ENCODE measurements at regions not wholly inside any gene's neighbourhood (a gene's known extent, or its start where the extent isn't known, plus 50 kb on each side); places are given as distances from the start of the nearest gene placed in this dataset.

- H3K9ac ChIP-seq (ENCODE audit: low read length) = no peak overlapping the region
- no peaks in the 10 kb centered on the region for H3K4me1 ChIP-seq (ENCODE audit: control insufficient read depth, insufficient read depth, low read depth, low read length)
- no peak overlapping the region for H2BK5ac ChIP-seq (ENCODE audit: low read depth, low read length, poor library complexity, severe bottlenecking)
- no peak overlapping the region for H3K23ac ChIP-seq (ENCODE audit: low read length in 2 of 2)
- no peak overlapping the region for H2BK120ac ChIP-seq (ENCODE audit: low read depth, low read length)
- no peak overlapping the region for H4K8ac ChIP-seq (ENCODE audit: low read length)
- DNase-seq = peak; percentile 60
- peaks cover 0 to 7% of the 10 kb centered on the region in 2 experiments for H3K27me3 ChIP-seq (ENCODE audit: control insufficient read depth in 1 of 2, insufficient read depth in 1 of 2, low read length in 2 of 2)
- H3K18ac ChIP-seq (ENCODE audit: low read depth in 1 of 2, low read length in 2 of 2) = no peak overlapping the region
- H3K36me3 ChIP-seq (ENCODE audit: control insufficient read depth in 1 of 2, insufficient read depth in 2 of 2, low read depth in 1 of 2, low read length in 2 of 2) = no peaks in the 10 kb centered on the region
- H3K9me3 ChIP-seq (ENCODE audit: control insufficient read depth, low read length) = no peaks in the 10 kb centered on the region
- no peak overlapping the region for H4K91ac ChIP-seq (ENCODE audit: low read length)
- no peak overlapping the region for H2BK12ac ChIP-seq (ENCODE audit: low read length in 2 of 2)
- H3K4me3 ChIP-seq (ENCODE audit: insufficient read depth in 1 of 2, low read depth in 1 of 2, low read length in 2 of 2) = no peak overlapping the region
- no peak overlapping the region for H3K4ac ChIP-seq (ENCODE audit: low read depth in 1 of 2, low read length in 2 of 2)
- H3K14ac ChIP-seq (ENCODE audit: low read length in 2 of 2) = no peak overlapping the region
- H3K79me1 ChIP-seq (replicated peaks; ENCODE audit: low read length, poor library complexity, severe bottlenecking) = no peaks in the 10 kb centered on the region
- no peak overlapping the region for H3K4me2 ChIP-seq (ENCODE audit: low read length, poor library complexity, severe bottlenecking)
- H2BK15ac ChIP-seq (ENCODE audit: low read depth, poor library complexity, severe bottlenecking) = no peak overlapping the region
- no peak overlapping the region for H2AK5ac ChIP-seq (ENCODE audit: low read length, severe bottlenecking)
- H3K27ac ChIP-seq (ENCODE audit: low read length, poor library complexity, severe bottlenecking) = peak overlapping the region; percentile 59
- 50% methylated on average over 1 of the region's 1 CpG for WGBS
- no peak overlapping the region for H2AFZ ChIP-seq (ENCODE audit: low read depth, low read length)
Observed at GRCh38 chrX:113305496-113305895, 464.9 kb upstream of the AMOT start.

DNA sequence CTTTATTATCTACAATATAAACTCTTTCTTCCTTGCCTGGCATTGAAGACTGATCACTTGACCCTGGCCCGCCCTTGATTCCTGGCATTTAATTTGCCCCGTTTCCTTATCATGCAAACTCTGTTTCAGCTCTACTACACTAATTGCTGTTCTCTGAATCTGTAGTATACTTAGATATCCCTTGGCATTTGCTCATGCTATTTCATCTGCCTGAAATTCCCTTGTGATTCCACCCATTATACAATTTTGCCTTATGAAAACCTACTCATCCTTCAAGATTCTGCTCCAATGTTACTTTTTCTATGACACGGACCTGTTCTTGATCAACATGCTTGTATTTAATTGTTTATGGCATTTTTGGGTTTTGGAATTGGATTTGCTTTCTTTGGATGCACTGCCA is 459.9 kb upstream of the AMOT start:
- H3K4ac ChIP-seq (ENCODE audit: low read depth in 1 of 2, low read length in 2 of 2) = no peak overlapping the region
- no peak overlapping the region for H3K27ac ChIP-seq (ENCODE audit: low read length, poor library complexity, severe bottlenecking)
- H3K79me1 ChIP-seq (replicated peaks; ENCODE audit: low read length, poor library complexity, severe bottlenecking) = no peaks in the 10 kb centered on the region
- H2BK5ac ChIP-seq (ENCODE audit: low read depth, low read length, poor library complexity, severe bottlenecking) = no peak overlapping the region
- no peak overlapping the region for H4K8ac ChIP-seq (ENCODE audit: low read length)
- no peak overlapping the region for H3K4me3 ChIP-seq (ENCODE audit: insufficient read depth in 1 of 2, low read depth in 1 of 2, low read length in 2 of 2)
- H2BK12ac ChIP-seq (ENCODE audit: low read length in 2 of 2) = no peak overlapping the region
- 75% methylated on average over 2 of the region's 3 CpGs for WGBS
- H3K27me3 ChIP-seq (ENCODE audit: control insufficient read depth in 1 of 2, insufficient read depth in 1 of 2, low read length in 2 of 2) = peaks cover 0 to 7% of the 10 kb centered on the region in 2 experiments
- no peak overlapping the region for H3K14ac ChIP-seq (ENCODE audit: low read length in 2 of 2)
- no peak overlapping the region for H2AFZ ChIP-seq (ENCODE audit: low read depth, low read length)
- H3K23ac ChIP-seq (ENCODE audit: low read length in 2 of 2) = no peak overlapping the region
- H3K9me3 ChIP-seq (ENCODE audit: control insufficient read depth, low read length) = no peaks in the 10 kb centered on the region
- H3K36me3 ChIP-seq (ENCODE audit: control insufficient read depth in 1 of 2, insufficient read depth in 2 of 2, low read depth in 1 of 2, low read length in 2 of 2) = no peaks in the 10 kb centered on the region
- no peak overlapping the region for H3K9ac ChIP-seq (ENCODE audit: low read length)
- no peak overlapping the region for H2AK5ac ChIP-seq (ENCODE audit: low read length, severe bottlenecking)
- H2BK15ac ChIP-seq (ENCODE audit: low read depth, poor library complexity, severe bottlenecking) = no peak overlapping the region
- H4K91ac ChIP-seq (ENCODE audit: low read length) = no peak overlapping the region
- H3K4me2 ChIP-seq (ENCODE audit: low read length, poor library complexity, severe bottlenecking) = no peak overlapping the region
- no peak for DNase-seq
- no peaks in the 10 kb centered on the region for H3K4me1 ChIP-seq (ENCODE audit: control insufficient read depth, insufficient read depth, low read depth, low read length)
- H3K18ac ChIP-seq (ENCODE audit: low read depth in 1 of 2, low read length in 2 of 2) = no peak overlapping the region
- H2BK120ac ChIP-seq (ENCODE audit: low read depth, low read length) = no peak overlapping the region

- Histone ChIP-seq H2BK12ac (ENCODE audit: low read length in 2 of 2) (no peak overlapping the region), H3K4me1 (ENCODE audit: control insufficient read depth, insufficient read depth, low read depth, low read length) (no peaks in the 10 kb centered on the region), H3K36me3 (ENCODE audit: control insufficient read depth in 1 of 2, insufficient read depth in 2 of 2, low read depth in 1 of 2, low read length in 2 of 2) (no peaks in the 10 kb centered on the region), H3K9me3 (ENCODE audit: control insufficient read depth, low read length) (no peaks in the 10 kb centered on the region), H3K27me3 (ENCODE audit: control insufficient read depth in 1 of 2, insufficient read depth in 1 of 2, low read length in 2 of 2) (no peaks in the 10 kb centered on the region), H2BK120ac (ENCODE audit: low read depth, low read length) (no peak overlapping the region), H3K4ac (ENCODE audit: low read depth in 1 of 2, low read length in 2 of 2) (no peak overlapping the region), H2BK15ac (ENCODE audit: low read depth, poor library complexity, severe bottlenecking) (no peak overlapping the region), H4K8ac (ENCODE audit: low read length) (no peak overlapping the region), H3K27ac (ENCODE audit: low read length, poor library complexity, severe bottlenecking) (no peak overlapping the region), H3K18ac (ENCODE audit: low read depth in 1 of 2, low read length in 2 of 2) (no peak overlapping the region), H3K14ac (ENCODE audit: low read length in 2 of 2) (no peak overlapping the region), H3K79me1 (replicated peaks; ENCODE audit: low read length, poor library complexity, severe bottlenecking) (no peaks in the 10 kb centered on the region), H2AFZ (ENCODE audit: low read depth, low read length) (no peak overlapping the region), H3K4me2 (ENCODE audit: low read length, poor library complexity, severe bottlenecking) (no peak overlapping the region), H2AK5ac (ENCODE audit: low read length, severe bottlenecking) (no peak overlapping the region), H3K23ac (ENCODE audit: low read length in 2 of 2) (no peak overlapping the region), H3K9ac (ENCODE audit: low read length) (no peak overlapping the region), H2BK5ac (ENCODE audit: low read depth, low read length, poor library complexity, severe bottlenecking) (no peak overlapping the region), H3K4me3 (ENCODE audit: insufficient read depth in 1 of 2, low read depth in 1 of 2, low read length in 2 of 2) (no peak overlapping the region), H4K91ac (ENCODE audit: low read length) (no peak overlapping the region)
- DNase-seq = peak; percentile 13
Observed at GRCh38 chrX:113297437-113297836, 456.8 kb upstream of the AMOT start.

DNA sequence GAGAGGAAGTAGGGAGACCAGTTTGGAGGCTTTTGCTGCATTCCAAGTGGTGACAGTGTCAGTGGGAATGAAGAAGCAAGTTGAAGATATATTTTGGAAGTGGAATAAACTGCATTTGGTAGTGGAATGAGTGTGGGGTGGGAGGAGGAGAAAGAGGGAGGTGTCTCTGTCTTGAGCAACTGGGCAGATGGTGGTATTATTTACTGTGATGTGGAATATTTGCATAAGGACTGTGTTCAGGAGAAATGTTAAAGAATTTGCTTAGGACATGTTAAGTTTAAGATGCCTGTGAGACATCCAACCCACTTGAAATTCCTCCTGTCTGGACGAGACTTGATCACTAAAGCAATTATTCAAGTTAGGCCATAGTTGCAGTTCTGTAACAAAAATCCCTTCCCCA is 448.9 kb upstream of the AMOT start:
- no peak overlapping the region for H3K4me3 ChIP-seq (ENCODE audit: insufficient read depth in 1 of 2, low read depth in 1 of 2, low read length in 2 of 2)
- no peaks in the 10 kb centered on the region for H3K9me3 ChIP-seq (ENCODE audit: control insufficient read depth, low read length)
- no peak overlapping the region for H2BK120ac ChIP-seq (ENCODE audit: low read depth, low read length)
- no peak overlapping the region for H3K4ac ChIP-seq (ENCODE audit: low read depth in 1 of 2, low read length in 2 of 2)
- H3K79me1 ChIP-seq (replicated peaks; ENCODE audit: low read length, poor library complexity, severe bottlenecking) = no peaks in the 10 kb centered on the region
- H2BK5ac ChIP-seq (ENCODE audit: low read depth, low read length, poor library complexity, severe bottlenecking) = no peak overlapping the region
- H3K4me1 ChIP-seq (ENCODE audit: control insufficient read depth, insufficient read depth, low read depth, low read length) = no peaks in the 10 kb centered on the region
- H3K27me3 ChIP-seq (ENCODE audit: control insufficient read depth in 1 of 2, insufficient read depth in 1 of 2, low read length in 2 of 2) = peaks cover 0 to 3% of the 10 kb centered on the region in 2 experiments
- H3K9ac ChIP-seq (ENCODE audit: low read length) = no peak overlapping the region
- no peak overlapping the region for H2BK15ac ChIP-seq (ENCODE audit: low read depth, poor library complexity, severe bottlenecking)
- no peak for DNase-seq
- H2BK12ac ChIP-seq (ENCODE audit: low read length in 2 of 2) = no peak overlapping the region
- no peak overlapping the region for H4K91ac ChIP-seq (ENCODE audit: low read length)
- H2AFZ ChIP-seq (ENCODE audit: low read depth, low read length) = no peak overlapping the region
- H3K18ac ChIP-seq (ENCODE audit: low read depth in 1 of 2, low read length in 2 of 2) = no peak overlapping the region
- WGBS = no CpG with 5 or more reads among the region's 1 CpG
- no peak overlapping the region for H3K4me2 ChIP-seq (ENCODE audit: low read length, poor library complexity, severe bottlenecking)
- no peak overlapping the region for H3K23ac ChIP-seq (ENCODE audit: low read length in 2 of 2)
- H3K36me3 ChIP-seq (ENCODE audit: control insufficient read depth in 1 of 2, insufficient read depth in 2 of 2, low read depth in 1 of 2, low read length in 2 of 2) = no peaks in the 10 kb centered on the region
- no peak overlapping the region for H3K27ac ChIP-seq (ENCODE audit: low read length, poor library complexity, severe bottlenecking)
- no peak overlapping the region for H4K8ac ChIP-seq (ENCODE audit: low read length)
- no peak overlapping the region for H2AK5ac ChIP-seq (ENCODE audit: low read length, severe bottlenecking)
- no peak overlapping the region for H3K14ac ChIP-seq (ENCODE audit: low read length in 2 of 2)
